HG03565 (cell line): ENCODE measurements at regions not wholly inside any gene's neighbourhood (a gene's known extent, or its start where the extent isn't known, plus 50 kb on each side); places are given as distances from the start of the nearest gene placed in this dataset.

Experiments
- ATAC-seq: cut with Tn5 transposase; IDR thresholded peaks from one replicate; pipeline ENCODE4 v1.9.1; 2021; ENCODE audit warnings: mild to moderate bottlenecking, moderate library complexity; ENCODE audit not compliant: unreplicated experiment

DNA sequence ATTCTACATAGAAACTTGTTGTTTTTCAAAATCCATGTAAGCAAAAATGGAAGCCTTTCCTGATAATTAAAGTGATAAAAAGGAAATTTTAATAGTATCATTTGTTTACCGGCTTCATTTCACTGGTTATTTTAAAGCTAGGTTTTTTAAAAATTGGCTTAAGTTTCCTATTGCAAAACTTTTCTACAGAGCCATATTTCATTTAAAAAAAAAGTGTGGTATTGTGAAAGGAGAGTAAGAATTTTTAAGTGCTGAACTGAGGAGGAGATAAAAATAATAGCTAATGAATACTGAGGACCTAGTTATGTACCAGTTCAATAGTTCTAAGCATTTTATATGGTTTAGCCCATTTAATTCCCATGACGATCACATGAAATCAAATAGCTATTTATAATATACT is 172.2 kb upstream of the COL1A2 start:
- ATAC-seq = no peak

DNA sequence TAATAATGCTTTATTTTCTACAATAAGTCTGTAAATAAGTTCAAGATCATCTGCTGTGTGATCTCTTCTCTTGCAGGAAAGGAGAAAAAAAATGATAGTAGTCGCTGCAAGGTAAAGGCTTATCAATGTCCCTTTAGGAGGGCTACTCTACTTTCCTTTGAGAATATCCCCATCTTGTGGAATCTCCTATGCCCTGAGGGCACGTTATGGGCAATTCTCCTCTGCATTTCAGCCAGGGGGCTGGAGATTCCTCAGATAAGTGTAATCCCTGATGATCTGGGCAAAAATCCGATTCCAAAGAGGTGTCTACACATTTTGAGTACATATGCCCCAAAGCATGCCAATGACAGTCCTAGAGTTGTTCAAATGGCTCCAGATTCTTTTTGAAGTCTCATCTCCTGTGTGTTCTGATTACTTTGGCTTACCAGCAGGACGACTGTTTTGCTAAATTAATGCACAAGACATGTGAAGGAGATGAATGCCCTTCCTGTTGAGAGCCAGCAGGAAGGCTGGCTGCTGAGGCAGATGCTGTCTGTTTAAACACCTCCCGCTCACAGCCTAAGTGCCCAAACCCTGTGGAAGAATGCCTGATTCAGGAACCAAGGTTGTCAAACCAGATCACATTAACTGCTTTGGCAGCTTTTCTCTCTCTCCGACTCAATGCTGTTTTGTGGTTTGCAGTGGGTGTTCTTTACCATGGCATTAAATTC is 171.2 kb upstream of the COL1A2 start:
- ATAC-seq = no peak

DNA sequence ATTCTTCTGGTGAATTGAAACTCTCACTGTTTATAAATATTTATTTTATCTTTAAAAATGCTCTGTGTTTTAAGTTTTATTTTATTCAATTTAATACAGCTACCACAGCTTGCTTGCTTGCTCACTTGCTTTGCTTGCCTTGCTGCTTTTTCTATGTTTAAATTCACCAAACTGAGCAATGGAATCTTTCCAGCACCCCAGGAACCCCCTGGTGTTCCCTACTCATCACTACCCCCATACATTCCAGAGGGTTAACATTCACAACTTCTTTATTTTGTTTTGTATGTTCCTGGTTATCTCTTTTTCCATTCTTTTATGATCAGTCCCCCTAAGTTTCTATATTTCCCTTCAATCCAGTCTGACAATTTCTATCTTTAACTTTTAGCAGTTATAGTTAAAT is 166.5 kb upstream of the COL1A2 start:
- ATAC-seq = no peak

DNA sequence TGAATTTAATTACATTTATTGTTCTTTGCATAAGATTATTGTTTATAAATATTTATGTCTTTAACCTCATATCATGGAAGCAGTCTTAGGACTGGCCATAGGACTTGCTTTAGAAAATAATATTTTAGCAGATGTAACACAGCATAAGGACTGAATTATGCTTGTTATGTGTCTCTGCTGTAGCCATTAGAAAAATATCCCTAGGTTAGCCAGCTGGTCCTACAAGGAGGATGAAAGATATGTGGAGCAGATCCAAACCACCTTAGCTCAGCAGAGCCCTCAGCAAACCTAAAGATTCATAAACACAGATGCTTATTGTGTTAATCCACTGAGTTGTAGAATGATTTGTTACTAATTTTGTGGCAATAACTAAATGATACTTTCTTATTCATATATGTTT is 166.0 kb upstream of the COL1A2 start:
- ATAC-seq = no peak

DNA sequence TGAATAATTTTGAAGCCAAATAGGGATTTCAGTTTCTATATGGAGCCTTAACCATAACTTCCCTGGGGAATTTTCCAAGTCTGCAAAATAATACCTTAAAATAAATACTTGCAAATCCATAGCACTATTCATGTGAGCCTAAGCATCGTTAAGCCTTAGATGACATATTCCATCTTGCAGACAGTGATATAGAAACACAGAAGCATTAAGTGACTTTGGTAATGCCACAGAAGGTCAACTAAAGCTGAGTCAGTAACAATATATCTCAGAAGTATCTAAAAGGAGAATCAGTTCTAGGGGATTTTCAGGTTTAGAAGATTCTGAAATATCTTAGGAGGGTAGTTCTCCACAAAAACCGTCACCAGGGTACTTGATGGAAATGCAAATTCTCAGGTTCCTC is 163.4 kb upstream of the COL1A2 start:
- no peak for ATAC-seq

DNA sequence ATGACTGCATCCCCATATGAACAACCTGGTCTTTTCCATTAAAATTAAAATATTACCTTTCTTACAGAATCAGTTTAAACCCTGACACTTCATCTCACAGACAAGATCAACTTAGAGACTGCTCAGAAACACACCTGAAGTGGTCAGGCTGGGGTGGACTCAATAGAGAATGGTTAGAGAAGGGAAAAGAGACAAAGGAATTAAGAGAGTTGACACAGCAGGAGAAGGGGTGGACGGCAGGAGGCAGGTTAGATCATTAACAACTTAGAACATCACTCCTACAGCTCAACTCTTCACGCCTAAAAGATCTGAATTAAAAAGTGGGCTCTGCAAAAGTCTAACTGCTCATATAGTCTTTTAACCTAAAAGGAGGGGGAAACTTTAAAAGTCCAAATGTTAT is 157.7 kb upstream of the COL1A2 start:
- ATAC-seq = no peak

DNA sequence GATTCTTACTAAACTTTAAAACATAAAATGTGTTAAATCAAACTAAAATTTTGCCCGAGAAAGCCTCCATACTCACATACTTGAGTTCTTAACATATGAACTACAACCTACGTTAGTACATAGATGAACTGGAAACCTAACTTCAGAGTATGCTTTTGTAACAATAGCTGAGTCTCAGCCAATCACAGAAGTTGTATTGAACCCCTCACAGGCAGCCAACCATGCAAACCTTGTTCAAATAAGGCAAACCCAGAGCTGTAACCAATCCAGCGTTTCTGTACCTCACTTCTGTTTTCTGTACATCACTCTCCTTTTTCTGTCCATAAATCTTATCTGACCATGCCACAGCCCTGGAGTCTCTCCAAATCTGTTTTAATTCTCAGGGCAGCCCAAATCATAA is 157.3 kb upstream of the COL1A2 start:
- ATAC-seq = no peak

DNA sequence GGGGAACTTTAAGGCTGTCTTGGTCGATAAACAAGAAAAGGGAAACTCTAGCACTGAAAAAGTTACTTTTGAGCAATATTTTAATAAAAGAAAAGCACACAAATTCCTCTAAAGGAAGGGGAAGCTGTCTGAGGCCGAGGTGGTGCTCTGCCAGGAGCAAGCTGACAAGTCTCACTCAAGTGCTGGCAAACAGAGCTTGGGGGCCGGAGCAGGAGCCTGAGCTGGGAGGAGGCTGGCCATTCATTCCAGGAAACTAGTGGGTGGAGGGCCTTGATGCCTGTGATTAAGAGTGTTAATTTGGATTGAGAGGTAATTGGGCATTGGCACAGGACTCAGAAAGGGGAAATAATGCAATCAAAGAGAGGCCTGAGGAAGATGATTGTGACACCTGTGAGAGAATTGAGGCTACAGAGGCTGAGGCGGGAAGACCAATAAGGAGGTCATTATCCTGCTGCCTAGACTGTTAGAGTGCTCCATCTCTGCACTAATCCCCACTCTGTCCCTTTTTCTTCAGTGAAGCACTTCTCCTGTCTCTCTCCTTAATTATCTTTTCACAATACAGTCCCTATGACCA is 154.9 kb upstream of the COL1A2 start:
- no peak for ATAC-seq

DNA sequence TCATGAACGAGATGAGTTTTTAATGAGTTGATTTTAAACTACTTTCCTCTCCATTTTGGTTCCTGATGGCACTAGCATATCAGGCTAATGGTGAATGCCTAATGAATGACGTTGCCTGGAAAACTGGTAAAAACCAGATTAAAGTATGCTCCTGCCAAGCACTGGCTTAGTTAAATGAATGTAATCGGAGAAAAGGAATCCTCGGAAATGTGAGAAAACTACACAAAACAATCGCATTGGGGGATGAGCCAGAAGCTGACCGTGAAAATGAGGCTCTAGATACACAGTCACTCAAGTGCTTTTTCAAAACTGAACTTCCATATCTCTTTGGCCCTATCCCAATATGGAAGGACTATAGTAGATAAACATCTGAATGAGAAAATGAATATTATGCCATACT is 153.8 kb upstream of the COL1A2 start:
- no peak for ATAC-seq

DNA sequence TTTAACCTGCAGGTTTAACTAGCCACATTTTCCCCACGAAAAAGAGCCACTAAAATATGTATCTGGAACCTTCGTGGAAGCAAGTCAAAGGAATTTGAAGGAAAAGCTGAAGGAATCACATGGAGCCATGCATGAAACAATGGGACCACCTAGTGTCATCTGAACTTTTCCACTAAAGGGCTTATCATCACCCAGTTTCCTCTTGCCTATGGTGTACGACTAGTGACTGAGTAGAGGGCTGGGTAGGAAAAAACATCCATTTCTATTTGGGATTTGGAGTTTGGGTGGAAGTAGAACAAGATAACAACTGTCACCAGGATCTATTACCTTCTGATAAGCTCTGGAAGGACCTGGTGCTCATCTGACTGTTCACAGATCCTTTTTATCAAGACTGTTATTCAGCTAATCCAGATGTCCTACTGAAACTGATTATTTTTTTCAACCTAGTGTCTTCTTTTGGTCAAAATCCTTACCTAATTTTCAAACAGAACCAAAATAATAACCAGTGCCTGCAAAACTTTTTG is 153.2 kb upstream of the COL1A2 start:
- ATAC-seq = no peak

DNA sequence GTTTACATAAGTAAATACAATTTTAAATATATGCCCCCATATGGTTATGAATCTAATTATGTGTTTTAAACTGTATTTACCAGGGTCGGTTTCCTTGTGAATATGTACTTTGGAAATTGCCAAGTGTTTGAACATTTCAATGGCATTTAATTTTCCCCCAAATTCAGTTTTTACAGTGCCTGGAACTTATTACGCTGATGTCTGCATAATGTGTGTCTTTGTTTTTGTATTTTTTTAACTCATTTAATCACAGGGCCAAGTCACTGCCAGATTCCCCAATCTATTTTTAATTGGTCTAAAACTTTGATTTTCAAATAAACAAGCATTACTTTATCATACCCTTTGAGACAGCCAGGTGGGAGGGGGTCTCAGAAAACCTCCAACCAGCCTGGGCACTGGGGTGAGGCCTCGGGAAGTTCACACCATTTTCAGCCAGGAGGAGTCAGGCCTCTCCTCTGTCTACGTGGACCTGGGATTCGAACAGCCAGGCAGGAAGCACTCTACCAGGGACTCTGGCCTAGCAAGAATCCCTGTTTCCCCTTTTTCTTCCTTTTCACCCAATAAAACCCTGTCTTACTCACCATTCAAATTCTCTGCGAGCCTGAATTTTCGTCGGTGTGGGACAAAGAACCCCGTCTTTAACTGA is 151.5 kb upstream of the COL1A2 start:
- no peak for ATAC-seq

DNA sequence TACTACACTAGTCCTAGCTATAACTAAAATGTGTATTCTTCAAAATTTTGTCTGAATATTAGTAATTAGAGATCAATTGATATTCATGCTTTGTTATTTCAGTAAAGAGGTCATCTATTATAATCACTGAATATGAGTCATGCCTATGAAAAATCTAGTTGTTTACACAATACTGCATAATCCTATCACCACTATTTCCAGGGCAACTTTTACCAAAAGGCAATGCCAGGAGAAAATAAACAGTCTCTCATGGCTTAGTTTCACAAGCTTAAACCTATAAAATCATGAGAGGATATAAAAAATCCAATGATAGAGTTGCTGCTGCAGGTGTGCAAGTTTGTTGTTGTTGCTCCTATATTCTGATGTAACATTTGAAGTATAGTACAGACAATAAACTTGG is 149.9 kb upstream of the COL1A2 start:
- no peak for ATAC-seq

DNA sequence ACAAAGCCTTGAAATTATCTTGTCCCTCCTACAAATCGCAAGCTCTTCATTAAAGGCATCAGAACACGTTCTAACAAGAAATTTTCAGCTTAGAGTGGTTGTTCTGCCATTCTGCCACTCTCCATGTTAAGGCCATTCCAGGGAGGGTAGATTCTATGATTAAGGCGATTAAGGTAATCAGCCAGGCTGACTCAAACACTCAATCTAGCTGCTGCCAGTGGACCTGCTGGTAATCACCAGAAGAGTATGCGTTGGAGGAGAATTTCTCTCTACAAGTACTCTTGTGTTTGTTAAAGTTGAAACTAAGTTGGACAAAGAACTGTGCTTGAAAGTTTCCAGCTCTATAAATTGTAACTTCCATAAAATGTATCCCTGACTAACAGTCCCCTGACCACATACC is 149.2 kb upstream of the COL1A2 start:
- no peak for ATAC-seq

DNA sequence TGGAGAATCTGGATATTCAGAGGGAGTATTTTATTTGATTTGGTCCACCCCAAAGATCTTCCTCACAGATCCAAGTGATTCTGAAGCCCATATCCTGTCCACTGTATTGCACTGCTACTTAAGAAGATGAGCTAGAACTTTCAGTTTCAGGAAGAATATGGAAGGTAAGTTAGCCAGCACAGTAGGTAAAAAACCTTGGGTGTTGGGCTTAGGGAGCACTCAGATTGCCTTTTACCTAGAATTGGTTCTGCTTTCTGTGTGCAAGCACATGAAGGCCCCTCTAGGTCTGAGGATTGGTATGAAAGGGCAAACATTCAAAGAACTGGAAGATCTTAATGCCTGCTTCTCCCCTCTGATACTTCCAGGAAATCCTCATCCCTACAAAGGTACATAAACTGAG is 146.7 kb upstream of the COL1A2 start:
- ATAC-seq = no peak

DNA sequence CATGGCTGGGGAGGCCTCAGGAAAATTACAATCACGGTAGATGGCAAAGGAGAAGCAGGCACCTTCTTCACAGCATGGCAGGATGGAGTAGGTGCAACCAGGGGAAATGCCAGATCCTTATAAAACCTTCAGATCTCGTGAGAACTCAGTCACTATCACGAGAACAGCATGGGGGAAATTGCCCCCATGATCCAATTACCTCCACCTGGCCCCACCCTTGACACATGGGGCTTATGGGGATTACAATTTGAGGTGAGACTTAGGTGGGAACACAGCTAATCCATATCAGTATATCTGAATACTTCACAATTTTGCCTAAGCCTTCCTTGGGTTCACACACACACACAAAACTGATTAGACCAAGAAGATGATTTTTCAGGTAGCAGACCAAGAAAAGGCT is 145.1 kb upstream of the COL1A2 start:
- ATAC-seq = no peak

DNA sequence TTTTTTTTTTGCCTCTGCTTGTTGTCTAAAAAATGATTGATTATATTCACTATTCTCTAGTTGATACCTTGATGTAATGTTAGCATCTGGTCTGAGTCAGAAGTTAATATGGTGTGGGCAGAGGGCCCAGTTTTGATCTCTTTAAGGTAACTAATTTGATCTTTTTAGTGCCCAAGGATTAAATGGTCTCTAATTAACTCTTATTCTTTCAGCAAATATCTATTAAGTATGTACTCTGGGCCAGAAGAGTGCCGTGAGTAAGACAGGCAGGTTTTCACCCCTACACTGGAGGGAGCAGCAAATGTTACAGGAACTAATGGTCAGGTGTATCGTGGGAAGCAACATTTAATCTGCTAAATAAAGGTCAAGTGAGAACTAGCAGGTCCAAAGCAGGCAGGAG is 144.6 kb upstream of the COL1A2 start:
- ATAC-seq = no peak

DNA sequence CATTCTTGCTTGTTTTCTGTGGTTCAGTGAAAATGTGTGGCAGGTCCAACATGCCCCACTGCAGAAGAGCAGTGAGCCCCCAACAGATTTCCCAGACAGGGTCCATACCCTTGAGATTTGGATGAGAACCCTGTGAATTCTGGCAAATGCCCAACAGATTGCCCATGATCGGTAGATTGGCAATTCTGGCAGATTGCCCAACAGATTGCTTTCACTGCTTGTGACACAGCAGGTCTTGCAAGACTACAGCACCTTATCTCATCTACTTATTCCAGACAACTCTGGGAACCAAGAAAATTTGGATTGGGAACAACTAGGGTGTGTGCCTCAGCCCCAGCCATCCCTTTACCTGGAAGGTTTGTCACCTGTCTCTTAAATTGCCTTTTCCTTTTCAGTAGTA is 143.7 kb upstream of the COL1A2 start:
- no peak for ATAC-seq

DNA sequence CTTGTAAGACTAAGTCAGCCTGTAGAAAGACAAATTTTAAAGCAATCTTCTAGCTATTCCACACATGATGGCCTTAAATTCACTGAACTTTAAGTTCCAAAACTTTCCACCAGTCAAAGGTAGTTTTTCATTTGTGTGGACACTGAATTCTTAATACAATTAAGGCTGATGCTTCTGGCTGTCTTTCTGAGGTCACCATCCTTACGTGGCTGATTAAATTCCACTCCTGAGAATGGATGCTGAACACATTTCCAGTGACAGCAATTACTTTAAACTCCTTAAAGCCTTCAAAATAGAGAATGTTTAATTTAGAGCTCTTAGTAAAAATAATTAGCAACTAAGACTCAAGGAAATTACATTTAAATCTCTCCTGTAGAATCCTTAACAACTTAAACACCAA is 142.6 kb upstream of the COL1A2 start:
- no peak for ATAC-seq

DNA sequence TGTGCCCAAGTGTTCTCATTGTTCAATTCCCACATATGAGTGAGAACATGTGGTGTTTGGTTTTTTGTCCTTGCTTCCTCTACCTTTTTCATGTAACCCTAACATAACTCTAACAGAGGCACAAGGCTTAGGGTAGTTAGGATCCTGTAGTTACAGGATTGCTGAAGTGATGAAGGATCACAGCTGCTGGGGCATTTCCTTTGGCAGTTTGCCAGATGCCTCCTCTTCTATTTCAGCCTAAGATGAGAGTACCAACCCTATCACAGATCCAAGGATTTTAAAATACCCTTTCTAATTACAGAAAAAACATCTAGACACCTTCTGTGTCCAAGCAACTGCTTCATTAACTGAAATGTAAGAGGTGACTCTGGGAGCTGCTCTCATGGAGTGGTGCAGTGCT is 141.7 kb upstream of the COL1A2 start:
- no peak for ATAC-seq

DNA sequence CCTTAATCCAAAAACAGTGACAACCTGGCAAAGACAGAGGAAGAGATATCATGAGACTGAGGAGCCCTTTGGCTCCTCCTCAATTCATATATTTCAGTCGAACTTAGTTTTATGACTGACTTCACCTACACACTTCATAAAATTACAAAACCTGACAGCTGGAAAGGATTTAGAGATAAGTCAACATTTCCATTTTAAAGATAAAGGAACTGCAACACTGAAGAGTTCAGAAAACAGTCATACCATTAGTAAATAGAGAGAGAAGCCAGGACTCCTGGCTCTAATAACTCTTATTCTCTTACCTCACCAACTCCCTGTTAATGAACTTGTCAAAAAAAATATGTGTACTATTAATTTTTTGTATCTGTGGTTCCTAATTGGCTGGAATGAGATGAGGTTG is 141.0 kb upstream of the COL1A2 start:
- no peak for ATAC-seq

DNA sequence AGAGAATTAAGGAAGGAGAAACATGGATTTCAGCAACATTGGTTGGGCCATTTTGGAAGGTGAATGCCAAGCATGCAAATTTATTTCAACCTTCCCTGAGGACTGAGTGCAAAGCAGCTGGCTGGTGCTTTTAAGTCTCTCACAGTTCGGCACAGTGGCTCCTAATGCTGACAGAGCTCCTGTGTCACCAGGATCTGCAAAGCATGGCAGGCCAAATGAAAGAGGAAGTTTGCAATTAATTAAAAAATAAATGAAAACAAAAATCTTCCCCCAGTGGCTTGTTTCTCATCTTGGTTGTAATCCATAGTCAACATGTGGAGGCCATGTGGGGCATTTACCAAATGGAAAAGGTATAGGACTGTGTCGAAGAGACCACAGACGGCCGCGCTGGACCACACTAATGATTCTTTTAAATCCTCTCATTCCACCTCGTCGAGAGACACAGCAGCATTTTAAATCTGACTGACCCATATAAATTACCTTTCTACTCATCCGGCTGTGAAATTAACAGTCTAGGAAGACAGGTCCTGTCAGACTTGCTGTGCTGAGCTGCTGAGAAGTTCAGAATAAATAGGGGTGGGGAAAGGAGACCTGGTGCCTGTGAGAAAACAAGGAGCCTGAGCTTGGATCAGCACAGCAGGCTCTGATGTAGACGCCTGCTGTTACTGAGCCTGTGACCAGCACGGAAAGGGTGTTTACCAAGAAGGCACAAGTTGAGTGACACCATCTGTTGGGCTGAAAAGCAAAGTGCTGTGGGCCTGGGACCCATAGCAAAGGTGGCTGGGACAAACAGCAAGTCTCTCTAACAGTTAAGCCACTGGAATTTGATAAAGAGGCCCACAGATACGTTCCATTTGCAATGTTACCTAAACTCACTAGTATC is 136.0 kb upstream of the COL1A2 start:
- ATAC-seq = no peak
